Testis (tissue), 2 donors: ENCODE measurements at regions not wholly inside any gene's neighbourhood (a gene's known extent, or its start where the extent isn't known, plus 50 kb on each side); places are given as distances from the start of the nearest gene placed in this dataset.

ENCODE experiments used
- POLR2A ChIP-seq: fragments of 450-650 bp; IDR thresholded peaks from one replicate; pipeline ENCODE4 v1.6.1; 2017; ENCODE audit warnings: antibody characterized with exemption, mild to moderate bottlenecking, moderate library complexity
- TF ChIP-seq, protein P1 (sequence below), 3 experiments: fragments of 450-650 bp in 2 of 3; fragments of 200-600 bp in 1 of 3; sonication (generic) in 1 of 3; IDR thresholded peaks; one replicate each; pipeline ENCODE4 v1.5.1; 2016 to 2019; ENCODE audit warnings: antibody characterized with exemption in 3 of 3, mild to moderate bottlenecking in 2 of 3, moderate library complexity in 1 of 3

DNA sequence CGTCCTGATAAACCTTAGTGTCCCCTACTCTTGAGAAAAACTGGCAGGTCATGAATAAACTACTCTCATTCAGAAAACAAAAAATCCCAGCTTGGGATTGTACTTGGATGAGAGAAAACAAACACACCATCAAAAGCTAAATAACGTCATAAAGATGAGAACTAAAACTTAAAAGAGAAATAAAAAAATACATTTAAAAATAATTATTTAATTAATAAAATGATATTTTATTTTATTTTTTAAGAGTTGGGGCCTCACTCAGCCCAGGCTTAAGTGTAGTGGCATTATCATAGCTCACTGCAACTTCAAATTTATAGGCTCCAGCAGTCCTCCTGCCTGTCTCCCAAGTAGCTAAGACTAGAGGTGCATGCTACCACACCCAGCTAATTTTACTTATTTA is 125.4 kb upstream of the CA10 start:
- TF ChIP-seq, protein P1, sequence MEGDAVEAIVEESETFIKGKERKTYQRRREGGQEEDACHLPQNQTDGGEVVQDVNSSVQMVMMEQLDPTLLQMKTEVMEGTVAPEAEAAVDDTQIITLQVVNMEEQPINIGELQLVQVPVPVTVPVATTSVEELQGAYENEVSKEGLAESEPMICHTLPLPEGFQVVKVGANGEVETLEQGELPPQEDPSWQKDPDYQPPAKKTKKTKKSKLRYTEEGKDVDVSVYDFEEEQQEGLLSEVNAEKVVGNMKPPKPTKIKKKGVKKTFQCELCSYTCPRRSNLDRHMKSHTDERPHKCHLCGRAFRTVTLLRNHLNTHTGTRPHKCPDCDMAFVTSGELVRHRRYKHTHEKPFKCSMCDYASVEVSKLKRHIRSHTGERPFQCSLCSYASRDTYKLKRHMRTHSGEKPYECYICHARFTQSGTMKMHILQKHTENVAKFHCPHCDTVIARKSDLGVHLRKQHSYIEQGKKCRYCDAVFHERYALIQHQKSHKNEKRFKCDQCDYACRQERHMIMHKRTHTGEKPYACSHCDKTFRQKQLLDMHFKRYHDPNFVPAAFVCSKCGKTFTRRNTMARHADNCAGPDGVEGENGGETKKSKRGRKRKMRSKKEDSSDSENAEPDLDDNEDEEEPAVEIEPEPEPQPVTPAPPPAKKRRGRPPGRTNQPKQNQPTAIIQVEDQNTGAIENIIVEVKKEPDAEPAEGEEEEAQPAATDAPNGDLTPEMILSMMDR (IDR thresholded peaks at IDR 0.05), result no peak
- TF ChIP-seq POLR2A, result no peak
